ENCODE measurements at regions not wholly inside any gene's neighbourhood (a gene's known extent, or its start where the extent isn't known, plus 50 kb on each side); places are given as distances from the start of the nearest gene placed in this dataset.

GRCh38 chr7:26495569-26495968 is 203.9 kb downstream of the SNX10 start:
- TF ChIP-seq POLR2A (IDR thresholded peaks at IDR 0.05) (no peak), CTCF (IDR thresholded peaks at IDR 0.05) (no peak)
